ENCODE measurements at regions not wholly inside any gene's neighbourhood (a gene's known extent, or its start where the extent isn't known, plus 50 kb on each side); places are given as distances from the start of the nearest gene placed in this dataset.

DNA sequence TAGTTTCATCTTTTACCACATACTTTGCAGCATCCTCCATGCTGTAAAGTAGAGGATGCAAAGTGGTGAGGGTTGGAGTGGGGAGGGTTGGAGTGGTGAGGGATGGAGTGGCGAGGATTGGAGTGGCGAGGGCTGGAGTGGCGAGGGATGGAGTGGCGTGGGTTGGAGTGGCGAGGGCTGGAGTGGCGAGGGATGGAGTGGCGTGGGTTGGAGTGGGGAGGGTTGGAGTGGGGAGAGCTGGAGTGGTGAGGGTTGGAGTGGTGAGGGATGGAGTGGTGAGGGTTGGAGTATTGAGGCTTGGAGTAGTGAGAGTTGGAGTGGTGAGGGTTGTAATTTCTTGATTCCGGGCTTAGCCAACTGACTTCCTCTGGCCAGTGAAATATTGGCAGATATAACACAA, 618.3 kb downstream of the MRPL39 start:
- Histone ChIP-seq H4K20me1 (ENCODE audit: insufficient read depth, low read length, poor library complexity, severe bottlenecking) (no peaks in the 10 kb centered on the region), H3K9me2 (replicated peaks; ENCODE audit: low read depth, low read length) (no peaks in the 10 kb centered on the region), H3F3A (ENCODE audit: low read depth) (no peaks in the 10 kb centered on the region), H3K4me3 (ENCODE audit: low read length, poor library complexity, severe bottlenecking) (no peak overlapping the region), H3K79me2 (ENCODE audit: insufficient read depth, low read length) (no peaks in the 10 kb centered on the region), H3K4me2 (ENCODE audit: low read depth, low read length, poor library complexity, severe bottlenecking) (no peak overlapping the region), H3K9ac (ENCODE audit: low read depth, low read length, poor library complexity, severe bottlenecking) (no peak overlapping the region), H3K9me3 (ENCODE audit: insufficient read depth, low read depth, low read length) (no peaks in the 10 kb centered on the region), H3K36me3 (ENCODE audit: insufficient read depth, low read length) (no peaks in the 10 kb centered on the region), H2AFZ (ENCODE audit: low read length) (no peak overlapping the region), H3K4me1 (ENCODE audit: insufficient read depth, low read length, poor library complexity, severe bottlenecking) (no peaks in the 10 kb centered on the region), H3K27me3 (ENCODE audit: insufficient read depth, low read length, poor library complexity, severe bottlenecking) (no peaks in the 10 kb centered on the region)
- TF ChIP-seq, protein P1, sequence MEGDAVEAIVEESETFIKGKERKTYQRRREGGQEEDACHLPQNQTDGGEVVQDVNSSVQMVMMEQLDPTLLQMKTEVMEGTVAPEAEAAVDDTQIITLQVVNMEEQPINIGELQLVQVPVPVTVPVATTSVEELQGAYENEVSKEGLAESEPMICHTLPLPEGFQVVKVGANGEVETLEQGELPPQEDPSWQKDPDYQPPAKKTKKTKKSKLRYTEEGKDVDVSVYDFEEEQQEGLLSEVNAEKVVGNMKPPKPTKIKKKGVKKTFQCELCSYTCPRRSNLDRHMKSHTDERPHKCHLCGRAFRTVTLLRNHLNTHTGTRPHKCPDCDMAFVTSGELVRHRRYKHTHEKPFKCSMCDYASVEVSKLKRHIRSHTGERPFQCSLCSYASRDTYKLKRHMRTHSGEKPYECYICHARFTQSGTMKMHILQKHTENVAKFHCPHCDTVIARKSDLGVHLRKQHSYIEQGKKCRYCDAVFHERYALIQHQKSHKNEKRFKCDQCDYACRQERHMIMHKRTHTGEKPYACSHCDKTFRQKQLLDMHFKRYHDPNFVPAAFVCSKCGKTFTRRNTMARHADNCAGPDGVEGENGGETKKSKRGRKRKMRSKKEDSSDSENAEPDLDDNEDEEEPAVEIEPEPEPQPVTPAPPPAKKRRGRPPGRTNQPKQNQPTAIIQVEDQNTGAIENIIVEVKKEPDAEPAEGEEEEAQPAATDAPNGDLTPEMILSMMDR (conservative IDR thresholded peaks at IDR 0.05; ENCODE audit: low read length): no peak
- no peak for TF ChIP-seq EZH2phosphoT487 (IDR thresholded peaks at IDR 0.05; ENCODE audit: borderline replicate concordance)

DNA sequence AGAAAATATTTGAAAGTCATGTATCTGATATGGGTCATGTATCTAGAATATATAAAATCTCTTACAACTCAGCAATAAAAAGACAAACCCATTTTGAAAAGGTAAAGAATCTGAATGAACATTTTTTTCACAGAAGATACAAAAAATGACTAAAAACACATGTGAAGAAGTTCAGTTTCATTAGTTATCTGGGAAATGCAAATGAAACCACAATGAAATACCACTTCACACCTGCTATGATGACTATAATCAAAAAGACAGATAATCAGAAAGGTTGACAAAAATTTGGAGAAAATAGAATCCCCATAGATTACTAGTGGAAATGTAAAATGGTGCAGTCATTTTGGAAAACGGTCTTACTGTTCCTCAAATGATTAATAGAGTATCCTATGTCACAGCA, 631.0 kb downstream of the MRPL39 start:
- H3K9me3 ChIP-seq (ENCODE audit: insufficient read depth, low read depth, low read length): no peaks in the 10 kb centered on the region
- H3K36me3 ChIP-seq (ENCODE audit: insufficient read depth, low read length): no peaks in the 10 kb centered on the region
- H3K9ac ChIP-seq (ENCODE audit: low read depth, low read length, poor library complexity, severe bottlenecking): no peak overlapping the region
- no peak overlapping the region for H3K4me3 ChIP-seq (ENCODE audit: low read length, poor library complexity, severe bottlenecking)
- no peaks in the 10 kb centered on the region for H3K4me1 ChIP-seq (ENCODE audit: insufficient read depth, low read length, poor library complexity, severe bottlenecking)
- no peaks in the 10 kb centered on the region for H3K27me3 ChIP-seq (ENCODE audit: insufficient read depth, low read length, poor library complexity, severe bottlenecking)
- no peaks in the 10 kb centered on the region for H3F3A ChIP-seq (ENCODE audit: low read depth)
- no peak overlapping the region for H2AFZ ChIP-seq (ENCODE audit: low read length)
- no peak for TF ChIP-seq EZH2phosphoT487 (IDR thresholded peaks at IDR 0.05; ENCODE audit: borderline replicate concordance)
- TF ChIP-seq, protein P1 (conservative IDR thresholded peaks at IDR 0.05; ENCODE audit: low read length): no peak
- H3K9me2 ChIP-seq (replicated peaks; ENCODE audit: low read depth, low read length): no peaks in the 10 kb centered on the region
- no peaks in the 10 kb centered on the region for H4K20me1 ChIP-seq (ENCODE audit: insufficient read depth, low read length, poor library complexity, severe bottlenecking)
- no peak overlapping the region for H3K4me2 ChIP-seq (ENCODE audit: low read depth, low read length, poor library complexity, severe bottlenecking)
- no peaks in the 10 kb centered on the region for H3K79me2 ChIP-seq (ENCODE audit: insufficient read depth, low read length)

DNA sequence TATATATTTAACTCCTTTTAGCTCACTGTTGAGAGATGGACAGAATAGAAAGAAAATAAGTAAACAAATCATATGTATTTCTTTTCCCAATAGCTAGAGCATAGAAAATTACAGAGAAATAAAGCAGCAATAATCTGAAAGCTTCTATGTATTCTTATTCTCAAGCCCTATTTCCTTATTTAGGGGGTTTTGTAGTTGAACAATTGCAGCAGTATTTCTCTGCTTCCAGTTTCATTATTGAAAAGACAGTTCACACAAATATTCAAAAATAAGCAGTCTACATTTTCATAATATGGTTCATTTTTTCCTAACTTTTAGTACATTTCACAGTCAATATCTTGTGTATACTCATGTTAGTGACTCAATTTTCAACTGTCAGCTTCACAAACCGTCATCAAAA, 638.2 kb downstream of the MRPL39 start:
- H3K9me3 ChIP-seq (ENCODE audit: insufficient read depth, low read depth, low read length): no peaks in the 10 kb centered on the region
- H3F3A ChIP-seq (ENCODE audit: low read depth): no peaks in the 10 kb centered on the region
- TF ChIP-seq, protein P1 (conservative IDR thresholded peaks at IDR 0.05; ENCODE audit: low read length): no peak
- no peak for TF ChIP-seq EZH2phosphoT487 (IDR thresholded peaks at IDR 0.05; ENCODE audit: borderline replicate concordance)
- H3K9ac ChIP-seq (ENCODE audit: low read depth, low read length, poor library complexity, severe bottlenecking): no peak overlapping the region
- H3K79me2 ChIP-seq (ENCODE audit: insufficient read depth, low read length): no peaks in the 10 kb centered on the region
- H3K27me3 ChIP-seq (ENCODE audit: insufficient read depth, low read length, poor library complexity, severe bottlenecking): no peaks in the 10 kb centered on the region
- no peak overlapping the region for H3K4me3 ChIP-seq (ENCODE audit: low read length, poor library complexity, severe bottlenecking)
- H3K4me2 ChIP-seq (ENCODE audit: low read depth, low read length, poor library complexity, severe bottlenecking): no peak overlapping the region
- no peaks in the 10 kb centered on the region for H4K20me1 ChIP-seq (ENCODE audit: insufficient read depth, low read length, poor library complexity, severe bottlenecking)
- H3K36me3 ChIP-seq (ENCODE audit: insufficient read depth, low read length): no peaks in the 10 kb centered on the region
- no peaks in the 10 kb centered on the region for H3K9me2 ChIP-seq (replicated peaks; ENCODE audit: low read depth, low read length)
- H2AFZ ChIP-seq (ENCODE audit: low read length): no peak overlapping the region
- no peaks in the 10 kb centered on the region for H3K4me1 ChIP-seq (ENCODE audit: insufficient read depth, low read length, poor library complexity, severe bottlenecking)

Data from Loucy (cell line).